T-helper 2 cell treated with Interferon-gamma antibody and Interleukin-4, amounts not matched to agents 5 μg/mL and 100 μg/mL, for 36 hours (primary cell): ENCODE measurements at regions not wholly inside any gene's neighbourhood (a gene's known extent, or its start where the extent isn't known, plus 50 kb on each side); places are given as distances from the start of the nearest gene placed in this dataset.

Experiments used
- DNase-seq: peaks from one replicate; pipeline ENCODE4 v3.0.0; 2021; ENCODE audit warnings: low spot score
- H3K27ac Mint-ChIP-seq: one replicate; pipeline ENCODE4 v1.8.0; 2021; ENCODE audit warnings: mild to moderate bottlenecking, mixed read lengths
- H3K27me3 Mint-ChIP-seq: one replicate; pipeline ENCODE4 v1.8.0; 2021; ENCODE audit warnings: low read depth, mixed read lengths
- H3K36me3 Mint-ChIP-seq: one replicate; pipeline ENCODE4 v1.8.0; 2021; ENCODE audit warnings: low read depth, mixed read lengths
- H3K4me1 Mint-ChIP-seq: one replicate; pipeline ENCODE4 v1.8.0; 2021; ENCODE audit warnings: low read depth, mixed read lengths
- H3K4me3 Mint-ChIP-seq: one replicate; pipeline ENCODE4 v1.8.0; 2022; ENCODE audit warnings: mild to moderate bottlenecking, moderate library complexity, mixed read lengths
- H3K9me3 Mint-ChIP-seq: one replicate; pipeline ENCODE4 v1.8.0; 2021; ENCODE audit warnings: mixed read lengths

DNA sequence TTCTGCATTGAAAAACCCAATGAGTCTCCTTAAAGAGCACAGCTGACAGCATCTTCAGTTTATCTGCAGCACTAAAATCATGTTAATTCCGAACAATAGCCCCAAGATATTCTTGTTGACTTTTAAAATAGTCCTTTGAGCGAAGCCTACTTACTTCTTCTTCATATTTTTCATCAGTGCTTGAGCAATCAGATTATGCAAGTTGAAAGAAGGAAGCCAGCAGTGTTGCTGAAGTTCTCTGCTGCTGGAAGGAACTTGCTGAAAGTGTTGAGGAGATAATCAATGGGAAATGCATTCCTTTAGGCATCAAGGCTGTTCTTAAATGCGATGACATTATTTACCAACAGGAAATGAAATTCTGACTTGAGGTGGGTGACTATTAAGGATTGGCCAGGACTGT lies 105.9 kb upstream of the SNTG2 start:
- H3K9me3 Mint-ChIP-seq = no peaks in the 10 kb centered on the region
- H3K4me3 Mint-ChIP-seq = no peak overlapping the region
- peaks cover 6% of the 10 kb centered on the region for H3K27me3 Mint-ChIP-seq
- H3K36me3 Mint-ChIP-seq = no peaks in the 10 kb centered on the region
- H3K4me1 Mint-ChIP-seq = no peaks in the 10 kb centered on the region
- H3K27ac Mint-ChIP-seq = no peak overlapping the region
- DNase-seq = no peak

- H3K9me3 Mint-ChIP-seq = no peaks in the 10 kb centered on the region
- H3K27ac Mint-ChIP-seq = no peak overlapping the region
- H3K36me3 Mint-ChIP-seq = no peaks in the 10 kb centered on the region
- H3K4me1 Mint-ChIP-seq = no peaks in the 10 kb centered on the region
- peaks cover 16% of the 10 kb centered on the region for H3K27me3 Mint-ChIP-seq
- DNase-seq = no peak
- H3K4me3 Mint-ChIP-seq = no peak overlapping the region
Measured at GRCh38 chr2:842151-842803, 108.4 kb upstream of the SNTG2 start.

GRCh38 chr2:841036-841435 lies 109.6 kb upstream of the SNTG2 start:
- no peaks in the 10 kb centered on the region for H3K9me3 Mint-ChIP-seq
- H3K27me3 Mint-ChIP-seq = peaks cover 16% of the 10 kb centered on the region
- H3K4me3 Mint-ChIP-seq = no peak overlapping the region
- H3K4me1 Mint-ChIP-seq = no peaks in the 10 kb centered on the region
- no peaks in the 10 kb centered on the region for H3K36me3 Mint-ChIP-seq
- no peak overlapping the region for H3K27ac Mint-ChIP-seq
- no peak for DNase-seq

GRCh38 chr2:834233-834632 lies 116.4 kb upstream of the SNTG2 start:
- Mint-ChIP-seq H3K27ac (no peak overlapping the region), H3K4me1 (no peaks in the 10 kb centered on the region), H3K27me3 (peaks cover 11% of the 10 kb centered on the region), H3K9me3 (no peaks in the 10 kb centered on the region), H3K36me3 (no peaks in the 10 kb centered on the region), H3K4me3 (no peak overlapping the region)
- no peak for DNase-seq

GRCh38 chr2:833180-833579 lies 117.5 kb upstream of the SNTG2 start:
- no peak for DNase-seq
- Mint-ChIP-seq H3K36me3 (no peaks in the 10 kb centered on the region), H3K4me3 (no peak overlapping the region), H3K9me3 (no peaks in the 10 kb centered on the region), H3K27me3 (peaks cover 7% of the 10 kb centered on the region), H3K4me1 (no peaks in the 10 kb centered on the region), H3K27ac (no peak overlapping the region)

GRCh38 chr2:832635-833034 lies 118.0 kb upstream of the SNTG2 start:
- Mint-ChIP-seq H3K4me1 (no peaks in the 10 kb centered on the region), H3K36me3 (no peaks in the 10 kb centered on the region), H3K27ac (no peak overlapping the region), H3K9me3 (no peaks in the 10 kb centered on the region), H3K4me3 (no peak overlapping the region), H3K27me3 (peaks cover 5% of the 10 kb centered on the region)
- no peak for DNase-seq

DNA sequence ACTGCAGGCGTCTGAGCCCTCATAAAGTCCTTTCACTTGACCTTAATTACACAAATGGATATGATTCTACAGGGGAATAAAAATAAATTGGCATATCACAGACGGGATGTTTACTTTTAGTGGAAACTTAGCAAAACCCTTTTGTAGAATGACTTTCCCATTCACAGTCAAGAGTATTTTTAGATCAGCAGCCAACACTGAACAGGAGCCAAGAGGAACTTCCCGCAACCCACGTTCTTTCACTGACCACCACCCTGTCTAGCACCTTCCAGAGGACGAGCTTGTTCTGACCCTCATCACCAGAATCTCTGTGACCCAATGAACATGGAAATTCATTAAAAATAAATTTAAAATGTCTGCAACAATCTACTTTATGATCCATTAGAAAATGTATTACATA lies 119.0 kb upstream of the SNTG2 start:
- Mint-ChIP-seq H3K9me3 (no peaks in the 10 kb centered on the region), H3K4me3 (no peak overlapping the region), H3K27ac (no peak overlapping the region), H3K4me1 (no peaks in the 10 kb centered on the region), H3K27me3 (peaks cover 5% of the 10 kb centered on the region), H3K36me3 (no peaks in the 10 kb centered on the region)
- no peak for DNase-seq

GRCh38 chr2:831225-831536 lies 119.5 kb upstream of the SNTG2 start:
- H3K36me3 Mint-ChIP-seq = no peaks in the 10 kb centered on the region
- DNase-seq = no peak
- H3K27ac Mint-ChIP-seq = no peak overlapping the region
- H3K27me3 Mint-ChIP-seq = peaks cover 5% of the 10 kb centered on the region
- no peaks in the 10 kb centered on the region for H3K9me3 Mint-ChIP-seq
- H3K4me3 Mint-ChIP-seq = no peak overlapping the region
- no peaks in the 10 kb centered on the region for H3K4me1 Mint-ChIP-seq

- no peaks in the 10 kb centered on the region for H3K4me1 Mint-ChIP-seq
- H3K27ac Mint-ChIP-seq = no peak overlapping the region
- no peak overlapping the region for H3K4me3 Mint-ChIP-seq
- peaks cover 5% of the 10 kb centered on the region for H3K27me3 Mint-ChIP-seq
- no peaks in the 10 kb centered on the region for H3K9me3 Mint-ChIP-seq
- H3K36me3 Mint-ChIP-seq = no peaks in the 10 kb centered on the region
- no peak for DNase-seq
Measured at GRCh38 chr2:830419-831224, 120.0 kb upstream of the SNTG2 start.

GRCh38 chr2:829047-829446 lies 121.6 kb upstream of the SNTG2 start:
- Mint-ChIP-seq H3K9me3 (no peaks in the 10 kb centered on the region), H3K36me3 (no peaks in the 10 kb centered on the region), H3K27me3 (peaks cover 7% of the 10 kb centered on the region), H3K4me1 (no peaks in the 10 kb centered on the region), H3K27ac (no peak overlapping the region), H3K4me3 (no peak overlapping the region)
- DNase-seq = no peak

- no peak for DNase-seq
- Mint-ChIP-seq H3K36me3 (no peaks in the 10 kb centered on the region), H3K27ac (no peak overlapping the region), H3K9me3 (no peaks in the 10 kb centered on the region), H3K27me3 (peaks cover 4% of the 10 kb centered on the region), H3K4me3 (no peak overlapping the region), H3K4me1 (no peaks in the 10 kb centered on the region)
Measured at GRCh38 chr2:824954-825353, 125.7 kb upstream of the SNTG2 start.

DNA sequence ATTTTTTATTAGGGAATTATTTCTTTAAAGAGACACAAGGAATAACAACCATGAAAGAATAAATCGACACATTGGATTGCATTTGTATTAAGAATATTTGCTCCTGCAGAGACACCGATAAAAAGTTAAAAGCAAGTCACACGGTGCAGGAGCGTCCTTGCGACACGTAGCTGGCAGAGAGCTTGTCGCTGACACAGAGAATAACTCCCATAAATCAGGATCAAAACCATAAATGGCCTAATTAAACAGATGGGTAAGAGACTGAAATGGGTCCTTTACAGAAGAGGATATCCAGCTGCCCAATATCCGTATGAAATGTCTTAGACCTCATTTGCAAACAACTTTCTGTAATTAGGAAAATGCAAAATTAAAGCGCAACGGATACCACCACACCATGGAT lies 126.1 kb upstream of the SNTG2 start:
- H3K36me3 Mint-ChIP-seq = no peaks in the 10 kb centered on the region
- H3K4me1 Mint-ChIP-seq = no peaks in the 10 kb centered on the region
- peaks cover 2% of the 10 kb centered on the region for H3K27me3 Mint-ChIP-seq
- H3K27ac Mint-ChIP-seq = no peak overlapping the region
- no peaks in the 10 kb centered on the region for H3K9me3 Mint-ChIP-seq
- DNase-seq = no peak
- H3K4me3 Mint-ChIP-seq = no peak overlapping the region

DNA sequence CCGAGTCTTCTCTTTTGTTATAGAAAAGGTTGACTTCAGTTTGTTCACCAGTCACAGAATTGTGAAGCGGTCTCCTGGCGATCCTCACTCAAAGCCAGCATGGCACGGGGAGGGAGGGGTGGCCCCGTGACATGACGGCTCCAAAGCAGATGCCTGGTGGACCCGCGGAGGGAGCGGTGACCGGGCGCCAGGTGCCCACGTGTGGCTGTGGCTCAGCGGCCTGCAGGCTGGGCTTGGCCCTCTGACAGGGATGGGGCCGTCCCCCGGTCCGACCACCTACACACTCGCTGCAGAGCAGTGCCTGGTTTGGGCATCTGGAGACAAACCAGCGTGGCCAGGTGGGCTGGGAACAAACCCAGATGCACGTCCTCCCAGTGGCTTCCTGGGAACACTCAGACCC lies 129.1 kb upstream of the SNTG2 start:
- Mint-ChIP-seq H3K4me3 (no peak overlapping the region), H3K9me3 (no peaks in the 10 kb centered on the region), H3K27ac (no peak overlapping the region), H3K4me1 (no peaks in the 10 kb centered on the region), H3K27me3 (peaks cover 2% of the 10 kb centered on the region), H3K36me3 (no peaks in the 10 kb centered on the region)
- DNase-seq = no peak

- H3K4me1 Mint-ChIP-seq = no peaks in the 10 kb centered on the region
- no peak for DNase-seq
- no peak overlapping the region for H3K27ac Mint-ChIP-seq
- no peak overlapping the region for H3K4me3 Mint-ChIP-seq
- H3K9me3 Mint-ChIP-seq = no peaks in the 10 kb centered on the region
- no peaks in the 10 kb centered on the region for H3K27me3 Mint-ChIP-seq
- no peaks in the 10 kb centered on the region for H3K36me3 Mint-ChIP-seq
Measured at GRCh38 chr2:819601-820000, 131.0 kb upstream of the SNTG2 start.

- no peaks in the 10 kb centered on the region for H3K36me3 Mint-ChIP-seq
- H3K4me3 Mint-ChIP-seq = no peak overlapping the region
- H3K27ac Mint-ChIP-seq = no peak overlapping the region
- DNase-seq = no peak
- no peaks in the 10 kb centered on the region for H3K9me3 Mint-ChIP-seq
- no peaks in the 10 kb centered on the region for H3K4me1 Mint-ChIP-seq
- no peaks in the 10 kb centered on the region for H3K27me3 Mint-ChIP-seq
Measured at GRCh38 chr2:819121-819520, 131.5 kb upstream of the SNTG2 start.
